IMR-90 (cell line): ENCODE measurements at regions not wholly inside any gene's neighbourhood (a gene's known extent, or its start where the extent isn't known, plus 50 kb on each side); places are given as distances from the start of the nearest gene placed in this dataset.

ENCODE experiments used
- ATAC-seq: fragments of 200-7000 bp; cut with Tn5 transposase; 2 replicates; pipeline ENCODE4 v1.9.1; 2020; ENCODE audit warnings: low read depth, mild to moderate bottlenecking, moderate library complexity
- BruUV-seq: library from RNA; stranded (reverse); fragments of 400-500 nt; replicated peaks from 2 replicates; lab custom pipeline; 2021; lab: Mats Ljungman, UMichigan
- CTCF ChIA-PET: fragments of 300-600 bp; formaldehyde crosslinking; extraction: SDS; loops from one replicate; lab custom pipeline; 2021; ENCODE audit warnings: antibody characterized with exemption; lab: Yijun Ruan, JAX
- POLR2A ChIA-PET: fragments of 300-600 bp; sonication (Branson Sonifier 250); formaldehyde crosslinking; loops from one replicate; lab custom pipeline; 2022; ENCODE audit warnings: antibody characterized with exemption; ENCODE audit not compliant: unreplicated experiment; lab: Charles Lee
- DNase-seq: peaks from one replicate; pipeline ENCODE4 v3.0.0; 2013
- H2AFZ ChIP-seq: replicated peaks from 2 replicates; pipeline ENCODE3; 2013; ENCODE audit warnings: low read length, mild to moderate bottlenecking; ENCODE audit not compliant: poor library complexity
- H2AK5ac ChIP-seq: 2 replicates; pipeline ENCODE4 v1.6.1; 2013; ENCODE audit warnings: low read depth, low read length, inconsistent platforms
- H2AK9ac ChIP-seq: replicated peaks from 2 replicates; pipeline ENCODE3; 2013; ENCODE audit warnings: mild to moderate bottlenecking, low read depth, low read length, moderate library complexity; ENCODE audit not compliant: poor library complexity
- H2BK120ac ChIP-seq: 2 replicates; pipeline ENCODE4 v1.6.1; 2013; ENCODE audit warnings: low read depth, low read length, inconsistent platforms
- H2BK15ac ChIP-seq: 3 replicates; pipeline ENCODE4 v1.6.1; 2013; ENCODE audit warnings: low read depth, low read length, inconsistent platforms
- H2BK20ac ChIP-seq: 2 replicates; pipeline ENCODE4 v1.6.1; 2013; ENCODE audit warnings: low read depth, mild to moderate bottlenecking, inconsistent platforms, low read length, moderate library complexity
- H2BK5ac ChIP-seq: 2 replicates; pipeline ENCODE4 v1.6.1; 2013; ENCODE audit warnings: mild to moderate bottlenecking, low read depth, low read length, inconsistent platforms; ENCODE audit not compliant: poor library complexity, severe bottlenecking
- H3K14ac ChIP-seq: replicated peaks from 2 replicates; pipeline ENCODE4 v1.6.1; 2013; ENCODE audit warnings: low read depth, low read length, inconsistent platforms
- H3K18ac ChIP-seq: 2 replicates; pipeline ENCODE4 v1.6.1; 2013; ENCODE audit warnings: low read depth, low read length, control low read depth
- H3K23ac ChIP-seq: 2 replicates; pipeline ENCODE4 v1.6.1; 2013; ENCODE audit warnings: low read depth, low read length, inconsistent platforms
- H3K27ac ChIP-seq: 2 replicates; pipeline ENCODE4 v1.5.1; 2013; ENCODE audit warnings: mild to moderate bottlenecking, control low read depth, low read length; ENCODE audit not compliant: insufficient read depth
- H3K27me3 ChIP-seq: 2 replicates; pipeline ENCODE4 v1.6.1; 2013; ENCODE audit warnings: low read length; ENCODE audit not compliant: control insufficient read depth, insufficient read depth
- H3K36me3 ChIP-seq: 2 replicates; pipeline ENCODE4 v1.6.1; 2013; ENCODE audit warnings: low read length, mixed read lengths; ENCODE audit not compliant: control insufficient read depth, insufficient read depth
- H3K4ac ChIP-seq: 2 replicates; pipeline ENCODE4 v1.6.1; 2013; ENCODE audit warnings: low read depth, low read length, inconsistent platforms
- H3K4me1 ChIP-seq: 2 replicates; pipeline ENCODE4 v1.6.1; 2013; ENCODE audit warnings: low read length, mixed read lengths; ENCODE audit not compliant: control insufficient read depth, insufficient read depth
- H3K4me2 ChIP-seq: 2 replicates; pipeline ENCODE4 v1.6.1; 2013; ENCODE audit warnings: low read depth, mild to moderate bottlenecking, control low read depth, low read length, moderate library complexity
- H3K4me3 ChIP-seq: 2 replicates; pipeline ENCODE4 v1.5.1; 2013; ENCODE audit warnings: low read depth, mild to moderate bottlenecking, control low read depth, low read length, moderate library complexity; ENCODE audit not compliant: insufficient read depth
- H3K56ac ChIP-seq: 2 replicates; pipeline ENCODE4 v1.6.1; 2013; ENCODE audit warnings: low read length, inconsistent platforms; ENCODE audit not compliant: insufficient read depth; ENCODE audit errors: extremely low read depth
- H3K79me1 ChIP-seq, 2 experiments: 2 replicates each; pipeline ENCODE4 v1.6.1; 2013; ENCODE audit warnings: low read length in 2 of 2, inconsistent platforms in 1 of 2, low read depth in 1 of 2
- H3K9ac ChIP-seq: 2 replicates; pipeline ENCODE4 v1.6.1; 2013; ENCODE audit warnings: low read depth, low read length, control low read depth
- H3K9me1 ChIP-seq: 2 replicates; pipeline ENCODE4 v1.6.1; 2013; ENCODE audit warnings: low read length, inconsistent platforms; ENCODE audit not compliant: insufficient read depth
- H3K9me3 ChIP-seq: 2 replicates; pipeline ENCODE4 v1.6.1; 2013; ENCODE audit warnings: low read length; ENCODE audit not compliant: control insufficient read depth, insufficient read depth
- H4K20me1 ChIP-seq: 2 replicates; pipeline ENCODE4 v1.6.1; 2013; ENCODE audit warnings: low read length, inconsistent platforms; ENCODE audit not compliant: insufficient read depth
- H4K5ac ChIP-seq: 2 replicates; pipeline ENCODE4 v1.6.1; 2013; ENCODE audit warnings: mild to moderate bottlenecking, low read depth, low read length, control low read depth
- H4K8ac ChIP-seq, 2 experiments: 2 replicates each; pipeline ENCODE4 v1.6.1; 2013; ENCODE audit warnings: low read depth in 2 of 2, low read length in 2 of 2, control low read depth in 1 of 2, inconsistent platforms in 1 of 2
- H4K91ac ChIP-seq: 2 replicates; pipeline ENCODE4 v1.6.1; 2013; ENCODE audit warnings: low read depth, low read length, inconsistent platforms; ENCODE audit not compliant: insufficient read depth
- BHLHE40 ChIP-seq: fragments of 150-350 bp; IDR thresholded peaks from 2 replicates; pipeline ENCODE4 v1.6.1; 2016; ENCODE audit warnings: mild to moderate bottlenecking, low read depth, low read length
- NFE2L2 ChIP-seq: fragments of 150-350 bp; IDR thresholded peaks from 2 replicates; pipeline ENCODE4 v1.6.1; 2016; ENCODE audit warnings: low read depth, mild to moderate bottlenecking, low read length
- POLR2A ChIP-seq: IDR thresholded peaks from 2 replicates; pipeline ENCODE4 v1.6.1; 2012; ENCODE audit warnings: mild to moderate bottlenecking, low read depth, low read length
- WGBS, 2 experiments: methylation state at CpG; one replicate each; pipeline versions ENCODE4 v1.1.5 to v1.1.7; 2013; ENCODE audit warnings: missing lambda C conversion rate in 2 of 2; ENCODE audit not compliant: insufficient read length in 1 of 2; ENCODE audit errors: extremely low coverage in 2 of 2; 5-methylcytosine and 5-hydroxymethylcytosine counted together
- dilution Hi-C: fragments of 300-500 bp; cut with HindIII; formaldehyde crosslinking; loops from one replicate; pipeline ENCODE4 v1.14.3; 2018; ENCODE audit warnings: low sequenced_read_pairs; ENCODE audit not compliant: unreplicated experiment
- in situ Hi-C: fragments of 300-500 bp; cut with MboI; formaldehyde crosslinking; loops from 3 replicates; pipeline ENCODE4 v1.14.3; 2019; ENCODE audit warnings: low sequenced_read_pairs, inconsistent platforms, mixed read lengths
- intact Hi-C: fragments of 100-400 bp; cut with micrococcal nuclease; formaldehyde crosslinking; loops from 2 replicates; pipeline ENCODE4 v1.10.0; 2022

- Histone ChIP-seq H4K91ac (peak overlapping the region; percentile 96), H3K27me3 (no peaks in the 10 kb centered on the region), H2BK120ac (peak overlapping the region; percentile 98), H3K27ac (peak overlapping the region; percentile 16; the same call in 1 of the 2 replicates), H4K8ac (peak overlapping the region; percentile 71 to 92), H4K5ac (peak overlapping the region; percentile 12), H3K36me3 (no peaks in the 10 kb centered on the region), H2AFZ (no peak overlapping the region), H3K4ac (peak overlapping the region; percentile 98), H2BK5ac (peak overlapping the region; percentile 98), H3K56ac (peak overlapping the region; percentile 78), H3K14ac (peak overlapping the region; percentile 96), H3K9ac (no peak overlapping the region; the same call in 1 of the 2 replicates), H3K4me1 (peaks cover 18% of the 10 kb centered on the region), H2BK20ac (peak overlapping the region; percentile 97), H3K4me3 (no peak overlapping the region), H2BK15ac (peak overlapping the region; percentile 100), H4K20me1 (no peaks in the 10 kb centered on the region), H3K18ac (peak overlapping the region; percentile 56; the same call in 1 of the 2 replicates), H3K9me3 (no peaks in the 10 kb centered on the region), H2AK5ac (peak overlapping the region; percentile 100), H3K4me2 (no peak overlapping the region), H3K9me1 (peaks cover 21% of the 10 kb centered on the region), H3K79me1 (peaks cover 8 to 11% of the 10 kb centered on the region in 2 experiments; a peak in 3 of 4 replicates), H2AK9ac (peak overlapping the region; percentile 93), H3K23ac (peak overlapping the region; percentile 96)
- intact Hi-C loops (no loop called here), in situ Hi-C loops (no loop called here), dilution Hi-C loops (no loop called here)
- DNase-seq (no peak), ATAC-seq (no peak)
- POLR2A ChIA-PET, result interaction anchor here (0.5 kb wide), 1 partner anchor 136 kb away, joined by 3 read pairs; no protein-coding TSS in a partner anchor
- no TSS peak for BruUV-seq
- no CpG with 5 or more reads among the region's 1 CpG for WGBS, 2 experiments
- CTCF ChIA-PET, result no interaction called here
- peak; percentile 30; the same call in 1 of the 2 replicates for TF ChIP-seq POLR2A
- no peak for TF ChIP-seq NFE2L2
- TF ChIP-seq BHLHE40, result no peak
These were observed 70.4 kb downstream of the ARRDC3 start for GRCh38 chr5:91312698-91313097.
